Calu3 (cell line): ENCODE measurements at regions not wholly inside any gene's neighbourhood (a gene's known extent, or its start where the extent isn't known, plus 50 kb on each side); places are given as distances from the start of the nearest gene placed in this dataset.

Source experiments
- BruUV-seq: library from RNA; stranded (reverse); fragments of 400-500 nt; replicated peaks from 2 replicates; lab custom pipeline; 2021; lab: Mats Ljungman, UMichigan
- CTCF ChIA-PET: fragments of 300-600 bp; sonication (Branson Sonifier 250); formaldehyde crosslinking; loops from one replicate; lab custom pipeline; 2022; ENCODE audit warnings: antibody characterized with exemption; lab: Charles Lee
- DNase-seq: peaks from one replicate; pipeline ENCODE4 v3.0.0; 2022
- H3K27ac Mint-ChIP-seq: one replicate; pipeline ENCODE4 v1.8.0; 2022; ENCODE audit warnings: mixed read lengths; ENCODE audit not compliant: unreplicated experiment
- H3K27me3 Mint-ChIP-seq: one replicate; pipeline ENCODE4 v1.8.0; 2022; ENCODE audit warnings: mixed read lengths; ENCODE audit not compliant: unreplicated experiment
- H3K36me3 Mint-ChIP-seq: one replicate; pipeline ENCODE4 v1.8.0; 2022; ENCODE audit warnings: mild to moderate bottlenecking, moderate library complexity, mixed read lengths; ENCODE audit not compliant: insufficient read depth, unreplicated experiment
- H3K4me1 Mint-ChIP-seq: one replicate; pipeline ENCODE4 v1.8.0; 2022; ENCODE audit warnings: mild to moderate bottlenecking, low read depth, mixed read lengths; ENCODE audit not compliant: unreplicated experiment
- H3K4me3 Mint-ChIP-seq: one replicate; pipeline ENCODE4 v1.8.0; 2022; ENCODE audit warnings: mild to moderate bottlenecking, low read depth, moderate library complexity, mixed read lengths; ENCODE audit not compliant: unreplicated experiment
- H3K9me3 Mint-ChIP-seq: one replicate; pipeline ENCODE4 v1.8.0; 2022; ENCODE audit warnings: low read depth, mixed read lengths; ENCODE audit not compliant: unreplicated experiment
- intact Hi-C: fragments of 100-400 bp; cut with micrococcal nuclease; formaldehyde crosslinking; loops from one replicate; pipeline ENCODE4 v1.10.0; 2022; ENCODE audit not compliant: unreplicated experiment
- TF ChIP-seq, protein P1 (sequence below): fragments of 200-600 bp; IDR thresholded peaks from one replicate; pipeline ENCODE4 v1.8.0; 2022; ENCODE audit warnings: antibody characterized with exemption; ENCODE audit not compliant: unreplicated experiment

DNA sequence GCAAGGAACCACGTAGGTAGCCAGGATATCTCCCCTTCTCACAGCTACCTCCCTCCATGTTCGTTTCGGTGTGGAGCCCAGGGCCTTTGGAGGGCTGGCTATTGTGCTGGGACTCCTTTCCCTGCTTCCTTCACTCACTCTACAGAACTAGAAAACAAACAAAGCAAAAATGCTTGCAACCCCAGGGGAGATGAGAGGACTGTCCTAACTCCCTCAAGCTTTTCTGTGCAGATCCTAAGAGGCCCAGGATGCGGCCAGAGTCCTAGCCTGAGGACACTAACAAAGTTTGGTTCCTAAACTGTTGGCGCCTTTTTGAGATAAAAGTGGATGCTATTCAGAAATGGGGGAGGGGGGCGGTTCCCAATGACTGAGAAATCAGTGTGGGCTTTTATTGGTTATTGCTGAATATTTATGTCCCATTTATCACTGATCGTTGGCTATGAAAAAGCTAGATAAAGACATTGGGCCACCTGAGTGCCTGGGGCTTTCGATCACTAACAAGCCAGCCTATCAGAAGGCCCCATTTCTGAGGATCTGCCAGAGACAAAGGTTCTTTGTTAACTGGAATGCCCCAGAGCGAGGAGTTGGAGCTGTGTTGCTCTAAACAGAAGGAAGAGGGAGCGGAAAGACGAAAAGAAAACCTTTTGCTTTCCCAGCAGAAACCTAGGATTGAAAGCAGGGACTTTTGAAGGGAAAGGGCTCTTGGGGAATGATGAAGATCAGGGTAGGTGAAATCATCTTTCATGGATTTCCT lies 95.2 kb upstream of the EGR2 start:
- Mint-ChIP-seq H3K4me1 (peaks cover 13% of the 10 kb centered on the region), H3K4me3 (no peak overlapping the region), H3K36me3 (no peaks in the 10 kb centered on the region), H3K27ac (no peak overlapping the region), H3K9me3 (peaks cover 5% of the 10 kb centered on the region), H3K27me3 (peaks cover 17% of the 10 kb centered on the region)
- intact Hi-C loops, result no loop called here
- no peak for DNase-seq
- CTCF ChIA-PET, result interaction anchor here (0.7 to 1.0 kb wide), 2 partner anchors 23 to 368 kb away, joined by 3 read pairs; no protein-coding TSS in a partner anchor
- TF ChIP-seq, protein P1, sequence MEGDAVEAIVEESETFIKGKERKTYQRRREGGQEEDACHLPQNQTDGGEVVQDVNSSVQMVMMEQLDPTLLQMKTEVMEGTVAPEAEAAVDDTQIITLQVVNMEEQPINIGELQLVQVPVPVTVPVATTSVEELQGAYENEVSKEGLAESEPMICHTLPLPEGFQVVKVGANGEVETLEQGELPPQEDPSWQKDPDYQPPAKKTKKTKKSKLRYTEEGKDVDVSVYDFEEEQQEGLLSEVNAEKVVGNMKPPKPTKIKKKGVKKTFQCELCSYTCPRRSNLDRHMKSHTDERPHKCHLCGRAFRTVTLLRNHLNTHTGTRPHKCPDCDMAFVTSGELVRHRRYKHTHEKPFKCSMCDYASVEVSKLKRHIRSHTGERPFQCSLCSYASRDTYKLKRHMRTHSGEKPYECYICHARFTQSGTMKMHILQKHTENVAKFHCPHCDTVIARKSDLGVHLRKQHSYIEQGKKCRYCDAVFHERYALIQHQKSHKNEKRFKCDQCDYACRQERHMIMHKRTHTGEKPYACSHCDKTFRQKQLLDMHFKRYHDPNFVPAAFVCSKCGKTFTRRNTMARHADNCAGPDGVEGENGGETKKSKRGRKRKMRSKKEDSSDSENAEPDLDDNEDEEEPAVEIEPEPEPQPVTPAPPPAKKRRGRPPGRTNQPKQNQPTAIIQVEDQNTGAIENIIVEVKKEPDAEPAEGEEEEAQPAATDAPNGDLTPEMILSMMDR, result no peak
- no TSS peak for BruUV-seq

DNA sequence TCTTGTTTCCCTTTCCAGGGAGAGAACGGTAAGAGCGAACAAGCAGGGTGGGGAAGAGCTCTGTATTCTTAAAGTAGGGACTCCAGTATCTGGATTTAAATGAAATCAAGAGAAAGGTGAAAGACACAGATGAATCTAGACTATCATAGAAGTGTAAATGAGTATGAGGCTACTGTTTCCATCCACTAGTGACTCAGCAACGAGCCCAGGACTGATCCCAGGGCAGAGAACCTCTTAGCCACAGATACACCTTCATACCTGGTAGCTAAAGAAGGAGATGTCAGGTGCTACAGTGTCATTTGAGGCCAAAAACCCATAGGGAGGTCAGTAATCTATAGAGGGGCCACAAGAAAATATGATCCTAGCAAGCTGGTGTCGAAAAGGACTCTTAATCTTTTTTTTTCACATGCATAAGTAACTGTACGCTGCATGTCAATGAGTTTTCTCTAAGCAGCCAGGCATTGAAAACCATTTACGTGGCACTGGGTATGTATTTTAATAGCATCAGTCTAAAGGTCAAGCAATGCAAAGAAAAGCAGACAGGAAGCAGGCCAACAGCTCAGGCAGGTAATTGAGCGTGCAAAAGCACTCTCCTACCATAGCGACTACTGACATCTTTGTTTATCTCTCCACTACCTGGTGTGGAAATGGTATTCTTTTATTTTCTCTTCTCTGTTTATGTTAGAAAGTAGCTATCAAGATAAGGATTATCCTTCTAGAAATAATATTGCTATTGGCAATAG lies 91.5 kb upstream of the EGR2 start:
- CTCF ChIA-PET, result no interaction called here
- TF ChIP-seq, protein P1, result no peak
- BruUV-seq, result no TSS peak
- Mint-ChIP-seq H3K27me3 (peaks cover 41% of the 10 kb centered on the region), H3K9me3 (no peaks in the 10 kb centered on the region), H3K36me3 (no peaks in the 10 kb centered on the region), H3K27ac (no peak overlapping the region), H3K4me3 (no peak overlapping the region), H3K4me1 (peaks cover 7% of the 10 kb centered on the region)
- intact Hi-C loops, result no loop called here
- DNase-seq, result no peak

DNA sequence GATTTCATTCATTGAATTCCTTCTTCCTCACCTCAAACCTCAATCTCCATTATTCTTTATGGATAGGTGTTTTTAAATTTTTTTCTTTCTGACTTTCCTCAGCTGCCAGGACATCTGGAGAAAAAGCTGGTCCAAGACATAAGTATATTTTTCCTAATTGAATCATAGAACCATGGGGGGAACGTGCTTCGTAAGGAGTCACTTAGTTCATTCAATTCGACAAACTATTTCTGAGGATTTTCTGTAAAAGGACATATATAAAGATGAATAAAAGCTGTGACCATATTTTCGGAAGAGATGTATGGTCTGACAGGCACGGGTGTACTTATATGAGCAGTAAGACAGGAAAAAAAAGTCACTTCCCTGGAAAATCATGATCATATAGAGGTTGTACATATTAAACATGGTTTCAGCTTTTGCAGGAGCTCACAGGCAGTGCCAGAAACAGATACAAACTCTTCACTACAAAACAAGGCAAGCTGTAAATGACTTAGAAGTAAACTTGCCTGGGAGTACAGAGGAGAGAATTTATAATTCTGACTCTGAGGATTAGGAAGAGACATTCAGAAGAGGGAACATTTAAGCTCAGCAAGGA lies 88.2 kb upstream of the EGR2 start:
- BruUV-seq, result no TSS peak
- TF ChIP-seq, protein P1, result no peak
- H3K27me3 Mint-ChIP-seq, result peaks cover 41% of the 10 kb centered on the region
- H3K9me3 Mint-ChIP-seq, result no peaks in the 10 kb centered on the region
- H3K4me1 Mint-ChIP-seq, result no peaks in the 10 kb centered on the region
- no peak for DNase-seq
- H3K4me3 Mint-ChIP-seq, result no peak overlapping the region
- no peak overlapping the region for H3K27ac Mint-ChIP-seq
- intact Hi-C loops, result no loop called here
- CTCF ChIA-PET, result no interaction called here
- H3K36me3 Mint-ChIP-seq, result no peaks in the 10 kb centered on the region

DNA sequence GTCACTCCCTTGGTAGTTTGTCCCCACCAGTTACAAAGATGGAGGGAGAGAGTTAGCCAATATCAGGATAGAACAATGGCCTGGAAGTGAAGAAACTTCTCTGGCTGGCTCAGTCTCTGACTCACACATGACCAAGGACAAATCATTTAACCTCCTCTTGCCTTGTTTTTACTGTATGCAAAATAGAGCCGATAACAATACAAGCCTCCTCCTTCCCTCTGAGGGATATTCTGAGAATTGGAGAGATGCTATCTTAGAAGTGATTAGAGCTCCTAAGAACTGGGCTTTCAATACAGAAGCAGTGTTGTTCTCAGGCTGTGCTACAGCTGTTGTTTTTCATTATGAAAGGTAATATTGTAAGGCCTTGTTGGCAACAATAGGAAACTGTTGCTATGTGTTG lies 87.7 kb upstream of the EGR2 start:
- BruUV-seq, result no TSS peak
- Mint-ChIP-seq H3K36me3 (no peaks in the 10 kb centered on the region), H3K4me1 (no peaks in the 10 kb centered on the region), H3K9me3 (no peaks in the 10 kb centered on the region), H3K4me3 (no peak overlapping the region), H3K27ac (no peak overlapping the region), H3K27me3 (peaks cover 47% of the 10 kb centered on the region)
- intact Hi-C loops, result no loop called here
- TF ChIP-seq, protein P1, result no peak
- CTCF ChIA-PET, result no interaction called here
- DNase-seq, result no peak
